HepG2 (cell line): ENCODE measurements at regions not wholly inside any gene's neighbourhood (a gene's known extent, or its start where the extent isn't known, plus 50 kb on each side); places are given as distances from the start of the nearest gene placed in this dataset.

Source experiments
- ATAC-seq: fragments of 200-7000 bp; cut with Tn5 transposase; 3 replicates; pipeline ENCODE4 v1.9.1; 2020; ENCODE audit warnings: mild to moderate bottlenecking, moderate library complexity
- BruUV-seq: library from RNA; stranded (reverse); fragments of 400-500 nt; replicated peaks from 2 replicates; lab custom pipeline; 2021; lab: Mats Ljungman, UMichigan
- CTCF ChIA-PET: fragments of 300-600 bp; formaldehyde crosslinking; extraction: SDS; loops from one replicate; lab custom pipeline; 2021; ENCODE audit warnings: low total read pairs, inconsistent platforms, low intra/inter-chr PET ratio; lab: Yijun Ruan, JAX
- POLR2A ChIA-PET: fragments of 350-600 bp; sonication (Branson Sonifier 250); formaldehyde crosslinking; loops from one replicate; lab custom pipeline; 2020; ENCODE audit warnings: antibody characterized with exemption, inconsistent platforms; lab: Yijun Ruan, JAX
- DNase-seq: peaks from one replicate; pipeline ENCODE4 v3.0.0-alpha.2; 2015; ENCODE audit warnings: low spot score
- FAIRE-seq: peaks from 3 replicates; lab custom pipeline; 2011; peaks lifted over from hg19 to GRCh38; lab: Jason Lieb, UNC
- H2AFZ ChIP-seq: one replicate; pipeline ENCODE4 v1.6.1; 2011; ENCODE audit warnings: low read length, inconsistent platforms
- H3K27ac ChIP-seq: fragments of 300-600 bp; 3 replicates; pipeline ENCODE4 v1.8.0; 2011; ENCODE audit warnings: mixed run types, mild to moderate bottlenecking, mixed read lengths, low read length, inconsistent platforms; ENCODE audit not compliant: insufficient read depth; ENCODE audit errors: extremely low read length
- H3K27me3 ChIP-seq, 2 experiments: fragments of 200-600 bp in 1 of 2; 2 replicates in 1 of 2; 3 replicates in 1 of 2; pipeline versions ENCODE4 v1.6.0 to v1.8.0; 2011; ENCODE audit warnings: low read length in 2 of 2, mild to moderate bottlenecking in 2 of 2, moderate library complexity in 2 of 2, inconsistent platforms in 1 of 2; ENCODE audit not compliant: insufficient read depth in 2 of 2, control insufficient read depth in 1 of 2
- H3K36me3 ChIP-seq, 2 experiments: fragments of 200-600 bp in 1 of 2; replicated peaks in 1 of 2; 2 replicates in 1 of 2; 3 replicates in 1 of 2; pipeline versions ENCODE4 v1.5.1 to v1.8.0; 2011; ENCODE audit warnings: low read length in 2 of 2, inconsistent platforms in 1 of 2; ENCODE audit not compliant: insufficient read depth in 2 of 2, control insufficient read depth in 1 of 2
- H3K4me1 ChIP-seq: 2 replicates; pipeline ENCODE4 v1.5.1; 2012; ENCODE audit warnings: low read length, inconsistent platforms; ENCODE audit not compliant: insufficient read depth
- H3K4me2 ChIP-seq: 2 replicates; pipeline ENCODE4 v1.6.0; 2011; ENCODE audit warnings: low read depth, low read length, inconsistent platforms
- H3K4me3 ChIP-seq, 3 experiments: fragments of 200-600 bp in 1 of 3; sonication (generic), shearing (Covaris generic) in 1 of 3; replicated peaks in 1 of 3; 2 replicates each; pipeline ENCODE4 v1.5.1; 2011 to 2016; ENCODE audit warnings: low read length in 3 of 3, inconsistent platforms in 2 of 3, low read depth in 2 of 3, mild to moderate bottlenecking in 2 of 3, control low read depth in 1 of 3, mixed read lengths in 1 of 3; ENCODE audit not compliant: insufficient read depth in 1 of 3
- H3K79me2 ChIP-seq: one replicate; pipeline ENCODE4 v1.6.1; 2011; ENCODE audit warnings: low read length, inconsistent platforms; ENCODE audit not compliant: insufficient read depth
- H3K9ac ChIP-seq: 2 replicates; pipeline ENCODE4 v1.6.0; 2011; ENCODE audit warnings: mild to moderate bottlenecking, low read depth, low read length, inconsistent platforms; ENCODE audit not compliant: insufficient read depth
- H3K9me3 ChIP-seq: 2 replicates; pipeline ENCODE4 v1.5.1; 2012; ENCODE audit warnings: mild to moderate bottlenecking, low read length
- H4K20me1 ChIP-seq: 2 replicates; pipeline ENCODE4 v1.6.0; 2011; ENCODE audit warnings: inconsistent platforms, mild to moderate bottlenecking, low read length, moderate library complexity; ENCODE audit not compliant: insufficient read depth
- CHCHD3 ChIP-seq: sonication (generic); formaldehyde crosslinking; IDR thresholded peaks from 2 replicates; pipeline ENCODE4 v1.8.0; 2022; ENCODE audit warnings: mild to moderate bottlenecking, missing genetic modification reagents, moderate library complexity
- CSRNP1 ChIP-seq: sonication (generic); formaldehyde crosslinking; IDR thresholded peaks from 2 replicates; pipeline ENCODE4 v1.8.1; 2023; ENCODE audit warnings: mild to moderate bottlenecking, missing genetic modification reagents
- JUNB ChIP-seq: sonication (generic); formaldehyde crosslinking; IDR thresholded peaks from 2 replicates; pipeline ENCODE4 v1.8.0; 2022; ENCODE audit warnings: missing genetic modification reagents, mild to moderate bottlenecking, borderline replicate concordance
- KLF6 ChIP-seq: IDR thresholded peaks from 2 replicates; pipeline ENCODE4 v1.8.0; 2016; ENCODE audit warnings: missing biosample characterization, missing genetic modification reagents
- KMT2A ChIP-seq: sonication (generic); formaldehyde crosslinking; IDR thresholded peaks from 2 replicates; pipeline ENCODE4 v1.4.0; 2020; ENCODE audit warnings: missing genetic modification reagents
- MAFF ChIP-seq: IDR thresholded peaks from 2 replicates; pipeline ENCODE4 v1.6.1; 2011; ENCODE audit warnings: low read depth, low read length, improper control_type of control experiment
- RBM39 ChIP-seq: fragments of 200-400 bp; formaldehyde crosslinking; IDR thresholded peaks from one replicate; pipeline ENCODE4 v1.6.1; 2018; ENCODE audit warnings: antibody characterized with exemption, mild to moderate bottlenecking, low read depth, low read length; ENCODE audit not compliant: poor library complexity, severe bottlenecking
- RFX3 ChIP-seq: IDR thresholded peaks from 2 replicates; pipeline ENCODE4 v1.6.1; 2016; ENCODE audit warnings: missing biosample characterization, missing genetic modification reagents
- TOE1 ChIP-seq: sonication (generic); formaldehyde crosslinking; IDR thresholded peaks from 2 replicates; pipeline ENCODE4 v1.4.0; 2020; ENCODE audit warnings: mild to moderate bottlenecking, missing genetic modification reagents
- ZFP1 ChIP-seq: IDR thresholded peaks from 2 replicates; pipeline ENCODE4 v1.6.1; 2016
- ZNF224 ChIP-seq: sonication (generic); formaldehyde crosslinking; IDR thresholded peaks from 2 replicates; pipeline ENCODE4 v1.5.0; 2020; ENCODE audit warnings: mild to moderate bottlenecking, missing genetic modification reagents
- ZSCAN21 ChIP-seq: sonication (generic); formaldehyde crosslinking; IDR thresholded peaks from 2 replicates; pipeline ENCODE4 v1.8.0; 2022; ENCODE audit warnings: mild to moderate bottlenecking, missing genetic modification reagents, moderate library complexity, borderline replicate concordance
- WGBS: methylation state at CpG from one replicate; pipeline ENCODE4 v1.1.6; 2017; ENCODE audit warnings: low lambda C conversion rate; 5-methylcytosine and 5-hydroxymethylcytosine counted together
- in situ Hi-C: cut with HindIII; loops from 2 replicates; pipeline ENCODE4 v1.10.0; 2017; ENCODE audit warnings: low pct_unique_long_range_greater_than_20kb; ENCODE audit not compliant: extremely low pct_ligation_motif_present
- intact Hi-C: fragments of 100-400 bp; cut with micrococcal nuclease; formaldehyde crosslinking; loops from one replicate; pipeline ENCODE4 v1.10.0; 2022; ENCODE audit not compliant: unreplicated experiment

DNA sequence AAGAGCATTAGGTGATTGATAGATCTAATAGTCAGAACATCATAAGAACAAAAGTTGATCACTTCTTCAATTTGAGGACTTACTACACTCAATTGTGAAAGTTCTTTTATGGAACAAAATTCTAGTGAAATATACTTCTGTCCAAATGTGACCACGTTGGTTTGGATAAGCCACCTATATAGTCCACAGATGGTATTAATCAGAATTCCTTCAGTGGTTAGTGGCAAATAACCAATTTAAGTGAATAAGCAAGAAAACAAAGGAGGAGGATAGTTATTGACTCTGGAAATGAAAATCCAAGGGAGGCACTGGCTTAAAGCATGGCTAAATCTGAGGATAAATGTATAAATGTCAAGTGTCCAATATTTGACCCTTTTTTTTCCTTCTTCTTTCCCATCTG, 268.5 kb upstream of the MARCKS start:
- no peaks in the 10 kb centered on the region for H3K36me3 ChIP-seq
- WGBS: 0% methylated on average over 1 of the region's 1 CpG
- intact Hi-C loops (no loop called here), in situ Hi-C loops (no loop called here)
- H3K27ac ChIP-seq: no peak overlapping the region
- no peak for ATAC-seq
- ChIA-PET CTCF (no interaction called here), POLR2A (no interaction called here)
- TF ChIP-seq JUNB (CRISPR knock-in tag) (no peak), MAFF (no peak), CSRNP1 (CRISPR knock-in tag) (no peak), TOE1 (CRISPR knock-in tag) (no peak), ZNF224 (CRISPR knock-in tag) (no peak), KLF6 (no peak), CHCHD3 (no peak), RBM39 (no peak), ZSCAN21 (CRISPR knock-in tag) (no peak), RFX3 (CRISPR knock-in tag) (no peak), KMT2A (CRISPR knock-in tag) (no peak), ZFP1 (no peak)
- BruUV-seq: no TSS peak
- H3K4me2 ChIP-seq: no peak overlapping the region
- DNase-seq: no peak
- no peaks in the 10 kb centered on the region for H3K27me3 ChIP-seq
- FAIRE-seq: no peak
- no peak overlapping the region for H3K4me3 ChIP-seq
- H4K20me1 ChIP-seq: no peaks in the 10 kb centered on the region
- H3K4me1 ChIP-seq: peaks cover 23% of the 10 kb centered on the region
- no peak overlapping the region for H3K9ac ChIP-seq
- no peaks in the 10 kb centered on the region for H3K79me2 ChIP-seq
- no peaks in the 10 kb centered on the region for H3K9me3 ChIP-seq
- H2AFZ ChIP-seq: no peak overlapping the region
